Suprapubic skin (tissue), 4 donors: ENCODE measurements at regions not wholly inside any gene's neighbourhood (a gene's known extent, or its start where the extent isn't known, plus 50 kb on each side); places are given as distances from the start of the nearest gene placed in this dataset.

Experiments used
- DNase-seq, 2 donors: peaks; one replicate each; pipeline ENCODE4 v3.0.0-alpha.2; 2019; ENCODE audit warnings: low spot score in 2 of 2
- H3K27ac ChIP-seq: fragments of 200-600 bp; sonication (generic); one replicate; pipeline ENCODE4 v1.5.1; 2019
- H3K27me3 ChIP-seq: fragments of 200-600 bp; sonication (generic); one replicate; pipeline ENCODE4 v1.5.1; 2019
- H3K36me3 ChIP-seq: fragments of 200-600 bp; sonication (generic); one replicate; pipeline ENCODE4 v1.5.1; 2019
- H3K4me1 ChIP-seq: fragments of 200-600 bp; sonication (generic); one replicate; pipeline ENCODE4 v1.5.1; 2019
- H3K4me3 ChIP-seq: fragments of 200-600 bp; sonication (generic); one replicate; pipeline ENCODE4 v1.5.1; 2019; ENCODE audit warnings: mild to moderate bottlenecking
- H3K9me3 ChIP-seq: fragments of 200-600 bp; sonication (generic); one replicate; pipeline ENCODE4 v1.5.1; 2019
- CTCF ChIP-seq, 2 donors: fragments of 200-600 bp in 1 of 2; fragments of 450-650 bp in 1 of 2; sonication (generic) in 1 of 2; IDR thresholded peaks; one replicate each; pipeline ENCODE4 v1.5.1; 2016 to 2019; ENCODE audit warnings: antibody characterized with exemption in 2 of 2, mild to moderate bottlenecking in 1 of 2, moderate library complexity in 1 of 2
- EP300 ChIP-seq: sonication (generic); formaldehyde crosslinking; IDR thresholded peaks from one replicate; pipeline ENCODE4 v1.6.1; 2017; ENCODE audit warnings: antibody characterized with exemption
- POLR2A ChIP-seq, 2 donors: fragments of 450-650 bp; IDR thresholded peaks; one replicate each; pipeline ENCODE4 v1.6.1; 2017; ENCODE audit warnings: antibody characterized with exemption in 2 of 2, mild to moderate bottlenecking in 2 of 2, moderate library complexity in 2 of 2
- POLR2AphosphoS5 ChIP-seq, 3 donors: sonication (generic); formaldehyde crosslinking; IDR thresholded peaks; one replicate each; pipeline ENCODE4 v1.6.1; 2017; ENCODE audit warnings: antibody characterized with exemption in 3 of 3
- WGBS: methylation state at CpG from one replicate; pipeline ENCODE4 v1.1.5; 2018; 5-methylcytosine and 5-hydroxymethylcytosine counted together

GRCh38 chr14:25884657-25885056 is 713.2 kb downstream of the NOVA1 start:
- DNase-seq, result no peak
- Histone ChIP-seq H3K9me3 (no peaks in the 10 kb centered on the region), H3K36me3 (no peaks in the 10 kb centered on the region), H3K27me3 (no peaks in the 10 kb centered on the region), H3K4me1 (no peaks in the 10 kb centered on the region), H3K27ac (no peak overlapping the region), H3K4me3 (no peak overlapping the region)
- no peak for TF ChIP-seq EP300
- no peak for TF ChIP-seq CTCF (IDR thresholded peaks at IDR 0.05)
- TF ChIP-seq POLR2AphosphoS5 (IDR thresholded peaks at IDR 0.05), result no peak
- TF ChIP-seq POLR2A (IDR thresholded peaks at IDR 0.05), result no peak
- WGBS, result 70% methylated on average over 1 of the region's 1 CpG

- no peak for DNase-seq
- no peak for TF ChIP-seq POLR2AphosphoS5 (IDR thresholded peaks at IDR 0.05)
- TF ChIP-seq CTCF (IDR thresholded peaks at IDR 0.05), result no peak
- TF ChIP-seq EP300, result no peak
- no peak for TF ChIP-seq POLR2A (IDR thresholded peaks at IDR 0.05)
- Histone ChIP-seq H3K4me3 (no peak overlapping the region), H3K4me1 (no peaks in the 10 kb centered on the region), H3K27ac (no peak overlapping the region), H3K27me3 (no peaks in the 10 kb centered on the region), H3K36me3 (no peaks in the 10 kb centered on the region), H3K9me3 (no peaks in the 10 kb centered on the region)
- 59% methylated on average over 2 of the region's 2 CpGs for WGBS
Measured at GRCh38 chr14:25882899-25883298, 714.9 kb downstream of the NOVA1 start.

- 76% methylated on average over 2 of the region's 2 CpGs for WGBS
- Histone ChIP-seq H3K27me3 (no peaks in the 10 kb centered on the region), H3K4me1 (no peaks in the 10 kb centered on the region), H3K27ac (no peak overlapping the region), H3K4me3 (no peak overlapping the region), H3K9me3 (no peaks in the 10 kb centered on the region), H3K36me3 (no peaks in the 10 kb centered on the region)
- no peak for TF ChIP-seq POLR2A (IDR thresholded peaks at IDR 0.05)
- no peak for TF ChIP-seq POLR2AphosphoS5 (IDR thresholded peaks at IDR 0.05)
- no peak for TF ChIP-seq CTCF (IDR thresholded peaks at IDR 0.05)
- no peak for TF ChIP-seq EP300
- DNase-seq, result no peak
Measured at GRCh38 chr14:25875475-25875874, 722.4 kb downstream of the NOVA1 start.

GRCh38 chr14:25869854-25870253 is 728.0 kb downstream of the NOVA1 start:
- no peaks in the 10 kb centered on the region for H3K27me3 ChIP-seq
- DNase-seq, result no peak
- H3K36me3 ChIP-seq, result no peaks in the 10 kb centered on the region
- no peak overlapping the region for H3K4me3 ChIP-seq
- no peaks in the 10 kb centered on the region for H3K9me3 ChIP-seq
- H3K4me1 ChIP-seq, result no peaks in the 10 kb centered on the region
- WGBS, result 96% methylated on average over 3 of the region's 3 CpGs
- TF ChIP-seq POLR2AphosphoS5 (IDR thresholded peaks at IDR 0.05) (no peak), CTCF (IDR thresholded peaks at IDR 0.05) (no peak), EP300 (no peak), POLR2A (IDR thresholded peaks at IDR 0.05) (no peak)
- H3K27ac ChIP-seq, result no peak overlapping the region

GRCh38 chr14:25868521-25869314 is 729.1 kb downstream of the NOVA1 start:
- no peaks in the 10 kb centered on the region for H3K4me1 ChIP-seq
- H3K27ac ChIP-seq, result no peak overlapping the region
- WGBS, result 66% methylated on average over 6 of the region's 6 CpGs
- no peaks in the 10 kb centered on the region for H3K9me3 ChIP-seq
- no peak for DNase-seq
- no peak overlapping the region for H3K4me3 ChIP-seq
- no peaks in the 10 kb centered on the region for H3K36me3 ChIP-seq
- no peaks in the 10 kb centered on the region for H3K27me3 ChIP-seq
- no peak for TF ChIP-seq EP300
- no peak for TF ChIP-seq CTCF (IDR thresholded peaks at IDR 0.05)
- no peak for TF ChIP-seq POLR2A (IDR thresholded peaks at IDR 0.05)
- no peak for TF ChIP-seq POLR2AphosphoS5 (IDR thresholded peaks at IDR 0.05)
